HUES6 (cell line): ENCODE measurements at regions not wholly inside any gene's neighbourhood (a gene's known extent, or its start where the extent isn't known, plus 50 kb on each side); places are given as distances from the start of the nearest gene placed in this dataset.

Source experiments
- H3K27ac ChIP-seq: 2 replicates; pipeline ENCODE4 v1.7.0; 2013; ENCODE audit warnings: low read depth, mild to moderate bottlenecking, low read length, inconsistent platforms
- H3K27me3 ChIP-seq: 2 replicates; pipeline ENCODE4 v1.6.1; 2013; ENCODE audit warnings: low read length; ENCODE audit not compliant: control insufficient read depth, insufficient read depth
- H3K36me3 ChIP-seq: 2 replicates; pipeline ENCODE4 v1.6.1; 2013; ENCODE audit warnings: low read length; ENCODE audit not compliant: control insufficient read depth, insufficient read depth
- H3K4me1 ChIP-seq: 2 replicates; pipeline ENCODE4 v1.6.1; 2013; ENCODE audit warnings: low read length; ENCODE audit not compliant: control insufficient read depth, insufficient read depth
- H3K4me3 ChIP-seq: 2 replicates; pipeline ENCODE4 v1.5.1; 2013; ENCODE audit warnings: low read depth, low read length
- H3K9ac ChIP-seq: one replicate; pipeline ENCODE4 v1.6.1; 2013; ENCODE audit warnings: mild to moderate bottlenecking, low read length
- H3K9me3 ChIP-seq: 2 replicates; pipeline ENCODE4 v1.6.1; 2013; ENCODE audit warnings: low read depth, low read length; ENCODE audit not compliant: control insufficient read depth, insufficient read depth

GRCh38 chr2:83689402-83689801 lies 769.7 kb downstream of the SUCLG1 start:
- H3K4me1 ChIP-seq, result no peaks in the 10 kb centered on the region
- no peak overlapping the region for H3K9ac ChIP-seq
- no peaks in the 10 kb centered on the region for H3K36me3 ChIP-seq
- no peak overlapping the region for H3K4me3 ChIP-seq
- no peak overlapping the region for H3K27ac ChIP-seq
- no peaks in the 10 kb centered on the region for H3K27me3 ChIP-seq
- no peaks in the 10 kb centered on the region for H3K9me3 ChIP-seq

GRCh38 chr2:83686863-83687262 lies 772.2 kb downstream of the SUCLG1 start:
- Histone ChIP-seq H3K4me1 (no peaks in the 10 kb centered on the region), H3K4me3 (no peak overlapping the region), H3K9ac (no peak overlapping the region), H3K27me3 (no peaks in the 10 kb centered on the region), H3K27ac (no peak overlapping the region), H3K36me3 (no peaks in the 10 kb centered on the region), H3K9me3 (no peaks in the 10 kb centered on the region)

GRCh38 chr2:83674050-83674449 lies 785.0 kb downstream of the SUCLG1 start:
- Histone ChIP-seq H3K9ac (no peak overlapping the region), H3K27ac (no peak overlapping the region), H3K9me3 (no peaks in the 10 kb centered on the region), H3K27me3 (no peaks in the 10 kb centered on the region), H3K36me3 (no peaks in the 10 kb centered on the region), H3K4me1 (no peaks in the 10 kb centered on the region), H3K4me3 (no peak overlapping the region)

- H3K27ac ChIP-seq, result no peak overlapping the region
- no peaks in the 10 kb centered on the region for H3K27me3 ChIP-seq
- no peaks in the 10 kb centered on the region for H3K36me3 ChIP-seq
- no peaks in the 10 kb centered on the region for H3K4me1 ChIP-seq
- no peak overlapping the region for H3K9ac ChIP-seq
- no peaks in the 10 kb centered on the region for H3K9me3 ChIP-seq
- H3K4me3 ChIP-seq, result no peak overlapping the region
These were observed 793.2 kb downstream of the SUCLG1 start for GRCh38 chr2:83665894-83666293.

GRCh38 chr2:83665154-83665553 lies 793.9 kb downstream of the SUCLG1 start:
- Histone ChIP-seq H3K4me3 (no peak overlapping the region), H3K27me3 (no peaks in the 10 kb centered on the region), H3K9me3 (no peaks in the 10 kb centered on the region), H3K4me1 (no peaks in the 10 kb centered on the region), H3K9ac (no peak overlapping the region), H3K27ac (no peak overlapping the region), H3K36me3 (no peaks in the 10 kb centered on the region)

GRCh38 chr2:83661711-83662110 lies 797.4 kb downstream of the SUCLG1 start:
- H3K27me3 ChIP-seq, result no peaks in the 10 kb centered on the region
- H3K4me1 ChIP-seq, result no peaks in the 10 kb centered on the region

GRCh38 chr2:83654091-83654611 lies 804.9 kb downstream of the SUCLG1 start:
- no peaks in the 10 kb centered on the region for H3K36me3 ChIP-seq

More at GRCh38 chr2:83661711-83662110, 797.4 kb downstream of the SUCLG1 start:
- H3K27ac ChIP-seq, result no peak overlapping the region
- H3K9me3 ChIP-seq, result no peaks in the 10 kb centered on the region
- no peak overlapping the region for H3K4me3 ChIP-seq
- no peak overlapping the region for H3K9ac ChIP-seq
- H3K36me3 ChIP-seq, result no peaks in the 10 kb centered on the region

GRCh38 chr2:83650898-83651297 lies 808.2 kb downstream of the SUCLG1 start:
- Histone ChIP-seq H3K9ac (no peak overlapping the region), H3K4me3 (no peak overlapping the region), H3K27ac (no peak overlapping the region), H3K27me3 (no peaks in the 10 kb centered on the region), H3K36me3 (no peaks in the 10 kb centered on the region), H3K9me3 (no peaks in the 10 kb centered on the region), H3K4me1 (no peaks in the 10 kb centered on the region)

More at GRCh38 chr2:83654091-83654611, 804.9 kb downstream of the SUCLG1 start:
- H3K9me3 ChIP-seq, result no peaks in the 10 kb centered on the region
- H3K4me3 ChIP-seq, result no peak overlapping the region
- H3K9ac ChIP-seq, result no peak overlapping the region
- no peak overlapping the region for H3K27ac ChIP-seq
- no peaks in the 10 kb centered on the region for H3K4me1 ChIP-seq
- no peaks in the 10 kb centered on the region for H3K27me3 ChIP-seq

- H3K9me3 ChIP-seq, result no peaks in the 10 kb centered on the region
- no peaks in the 10 kb centered on the region for H3K4me1 ChIP-seq
- H3K27ac ChIP-seq, result no peak overlapping the region
- H3K36me3 ChIP-seq, result no peaks in the 10 kb centered on the region
- H3K27me3 ChIP-seq, result no peaks in the 10 kb centered on the region
- no peak overlapping the region for H3K4me3 ChIP-seq
- H3K9ac ChIP-seq, result no peak overlapping the region
These were observed 808.9 kb downstream of the SUCLG1 start for GRCh38 chr2:83650161-83650560.

GRCh38 chr2:83640506-83640905 lies 818.6 kb downstream of the SUCLG1 start:
- Histone ChIP-seq H3K27me3 (no peaks in the 10 kb centered on the region), H3K9ac (no peak overlapping the region), H3K4me3 (no peak overlapping the region), H3K36me3 (no peaks in the 10 kb centered on the region), H3K4me1 (no peaks in the 10 kb centered on the region), H3K9me3 (no peaks in the 10 kb centered on the region), H3K27ac (no peak overlapping the region)

GRCh38 chr2:83633423-83633822 lies 825.7 kb downstream of the SUCLG1 start:
- H3K27ac ChIP-seq, result no peak overlapping the region
- no peaks in the 10 kb centered on the region for H3K27me3 ChIP-seq
- no peaks in the 10 kb centered on the region for H3K4me1 ChIP-seq
- no peaks in the 10 kb centered on the region for H3K9me3 ChIP-seq
- no peak overlapping the region for H3K9ac ChIP-seq
- no peak overlapping the region for H3K4me3 ChIP-seq
- no peaks in the 10 kb centered on the region for H3K36me3 ChIP-seq

- H3K9ac ChIP-seq, result no peak overlapping the region
- H3K4me3 ChIP-seq, result no peak overlapping the region
- no peaks in the 10 kb centered on the region for H3K4me1 ChIP-seq
- no peak overlapping the region for H3K27ac ChIP-seq
- H3K27me3 ChIP-seq, result no peaks in the 10 kb centered on the region
- no peaks in the 10 kb centered on the region for H3K9me3 ChIP-seq
- H3K36me3 ChIP-seq, result no peaks in the 10 kb centered on the region
These were observed 828.7 kb downstream of the SUCLG1 start for GRCh38 chr2:83630351-83630750.
